ENCODE measurements at regions not wholly inside any gene's neighbourhood (a gene's known extent, or its start where the extent isn't known, plus 50 kb on each side); places are given as distances from the start of the nearest gene placed in this dataset.

GRCh38 chr16:86914876-86915717, 336.7 kb downstream of the FOXL1 start:
- TF ChIP-seq EZH2 (IDR thresholded peaks at IDR 0.05; ENCODE audit: borderline replicate concordance, low read depth, low read length, severe bottlenecking) (no peak), CTCF (IDR thresholded peaks at IDR 0.05; ENCODE audit: borderline replicate concordance, extremely low read depth, low read length, poor library complexity, severe bottlenecking) (no peak)
